IMR-90 (cell line): ENCODE measurements at regions not wholly inside any gene's neighbourhood (a gene's known extent, or its start where the extent isn't known, plus 50 kb on each side); places are given as distances from the start of the nearest gene placed in this dataset.

Experiments
- ATAC-seq: fragments of 200-7000 bp; cut with Tn5 transposase; 2 replicates; pipeline ENCODE4 v1.9.1; 2020; ENCODE audit warnings: low read depth, mild to moderate bottlenecking, moderate library complexity
- BruUV-seq: library from RNA; stranded (reverse); fragments of 400-500 nt; replicated peaks from 2 replicates; lab custom pipeline; 2021; lab: Mats Ljungman, UMichigan
- CTCF ChIA-PET: fragments of 300-600 bp; formaldehyde crosslinking; extraction: SDS; loops from one replicate; lab custom pipeline; 2021; ENCODE audit warnings: antibody characterized with exemption; lab: Yijun Ruan, JAX
- POLR2A ChIA-PET: fragments of 300-600 bp; sonication (Branson Sonifier 250); formaldehyde crosslinking; loops from one replicate; lab custom pipeline; 2022; ENCODE audit warnings: antibody characterized with exemption; ENCODE audit not compliant: unreplicated experiment; lab: Charles Lee
- DNase-seq: peaks from one replicate; pipeline ENCODE4 v3.0.0; 2013
- H2AFZ ChIP-seq: replicated peaks from 2 replicates; pipeline ENCODE3; 2013; ENCODE audit warnings: low read length, mild to moderate bottlenecking; ENCODE audit not compliant: poor library complexity
- H2AK5ac ChIP-seq: 2 replicates; pipeline ENCODE4 v1.6.1; 2013; ENCODE audit warnings: low read depth, low read length, inconsistent platforms
- H2AK9ac ChIP-seq: replicated peaks from 2 replicates; pipeline ENCODE3; 2013; ENCODE audit warnings: mild to moderate bottlenecking, low read depth, low read length, moderate library complexity; ENCODE audit not compliant: poor library complexity
- H2BK120ac ChIP-seq: 2 replicates; pipeline ENCODE4 v1.6.1; 2013; ENCODE audit warnings: low read depth, low read length, inconsistent platforms
- H2BK15ac ChIP-seq: 3 replicates; pipeline ENCODE4 v1.6.1; 2013; ENCODE audit warnings: low read depth, low read length, inconsistent platforms
- H2BK20ac ChIP-seq: 2 replicates; pipeline ENCODE4 v1.6.1; 2013; ENCODE audit warnings: low read depth, mild to moderate bottlenecking, inconsistent platforms, low read length, moderate library complexity
- H2BK5ac ChIP-seq: 2 replicates; pipeline ENCODE4 v1.6.1; 2013; ENCODE audit warnings: mild to moderate bottlenecking, low read depth, low read length, inconsistent platforms; ENCODE audit not compliant: poor library complexity, severe bottlenecking
- H3K14ac ChIP-seq: replicated peaks from 2 replicates; pipeline ENCODE4 v1.6.1; 2013; ENCODE audit warnings: low read depth, low read length, inconsistent platforms
- H3K18ac ChIP-seq: 2 replicates; pipeline ENCODE4 v1.6.1; 2013; ENCODE audit warnings: low read depth, low read length, control low read depth
- H3K23ac ChIP-seq: 2 replicates; pipeline ENCODE4 v1.6.1; 2013; ENCODE audit warnings: low read depth, low read length, inconsistent platforms
- H3K27ac ChIP-seq: 2 replicates; pipeline ENCODE4 v1.5.1; 2013; ENCODE audit warnings: mild to moderate bottlenecking, control low read depth, low read length; ENCODE audit not compliant: insufficient read depth
- H3K27me3 ChIP-seq: 2 replicates; pipeline ENCODE4 v1.6.1; 2013; ENCODE audit warnings: low read length; ENCODE audit not compliant: control insufficient read depth, insufficient read depth
- H3K36me3 ChIP-seq: 2 replicates; pipeline ENCODE4 v1.6.1; 2013; ENCODE audit warnings: low read length, mixed read lengths; ENCODE audit not compliant: control insufficient read depth, insufficient read depth
- H3K4ac ChIP-seq: 2 replicates; pipeline ENCODE4 v1.6.1; 2013; ENCODE audit warnings: low read depth, low read length, inconsistent platforms
- H3K4me1 ChIP-seq: 2 replicates; pipeline ENCODE4 v1.6.1; 2013; ENCODE audit warnings: low read length, mixed read lengths; ENCODE audit not compliant: control insufficient read depth, insufficient read depth
- H3K4me2 ChIP-seq: 2 replicates; pipeline ENCODE4 v1.6.1; 2013; ENCODE audit warnings: low read depth, mild to moderate bottlenecking, control low read depth, low read length, moderate library complexity
- H3K4me3 ChIP-seq: 2 replicates; pipeline ENCODE4 v1.5.1; 2013; ENCODE audit warnings: low read depth, mild to moderate bottlenecking, control low read depth, low read length, moderate library complexity; ENCODE audit not compliant: insufficient read depth
- H3K56ac ChIP-seq: 2 replicates; pipeline ENCODE4 v1.6.1; 2013; ENCODE audit warnings: low read length, inconsistent platforms; ENCODE audit not compliant: insufficient read depth; ENCODE audit errors: extremely low read depth
- H3K79me1 ChIP-seq, 2 experiments: 2 replicates each; pipeline ENCODE4 v1.6.1; 2013; ENCODE audit warnings: low read length in 2 of 2, inconsistent platforms in 1 of 2, low read depth in 1 of 2
- H3K9ac ChIP-seq: 2 replicates; pipeline ENCODE4 v1.6.1; 2013; ENCODE audit warnings: low read depth, low read length, control low read depth
- H3K9me1 ChIP-seq: 2 replicates; pipeline ENCODE4 v1.6.1; 2013; ENCODE audit warnings: low read length, inconsistent platforms; ENCODE audit not compliant: insufficient read depth
- H3K9me3 ChIP-seq: 2 replicates; pipeline ENCODE4 v1.6.1; 2013; ENCODE audit warnings: low read length; ENCODE audit not compliant: control insufficient read depth, insufficient read depth
- H4K20me1 ChIP-seq: 2 replicates; pipeline ENCODE4 v1.6.1; 2013; ENCODE audit warnings: low read length, inconsistent platforms; ENCODE audit not compliant: insufficient read depth
- H4K5ac ChIP-seq: 2 replicates; pipeline ENCODE4 v1.6.1; 2013; ENCODE audit warnings: mild to moderate bottlenecking, low read depth, low read length, control low read depth
- H4K8ac ChIP-seq, 2 experiments: 2 replicates each; pipeline ENCODE4 v1.6.1; 2013; ENCODE audit warnings: low read depth in 2 of 2, low read length in 2 of 2, control low read depth in 1 of 2, inconsistent platforms in 1 of 2
- H4K91ac ChIP-seq: 2 replicates; pipeline ENCODE4 v1.6.1; 2013; ENCODE audit warnings: low read depth, low read length, inconsistent platforms; ENCODE audit not compliant: insufficient read depth
- CEBPB ChIP-seq: IDR thresholded peaks from 2 replicates; pipeline ENCODE4 v1.6.1; 2012; ENCODE audit warnings: low read depth, low read length, improper control_type of control experiment
- CHD1 ChIP-seq: IDR thresholded peaks from 2 replicates; pipeline ENCODE4 v1.6.1; 2012; ENCODE audit warnings: low read depth, low read length, improper control_type of control experiment
- CTCF ChIP-seq: conservative IDR thresholded peaks from 2 replicates; pipeline ENCODE4 v1.5.1; 2012; ENCODE audit warnings: mild to moderate bottlenecking, low read depth, low read length, improper control_type of control experiment
- ELK1 ChIP-seq: fragments of 150-350 bp; IDR thresholded peaks from 2 replicates; pipeline ENCODE4 v1.6.1; 2016; ENCODE audit warnings: low read depth, mild to moderate bottlenecking, low read length, moderate library complexity, borderline replicate concordance
- FOS ChIP-seq: fragments of 150-350 bp; IDR thresholded peaks from 2 replicates; pipeline ENCODE4 v1.6.1; 2016; ENCODE audit warnings: low read depth, low read length
- MAFK ChIP-seq: IDR thresholded peaks from 2 replicates; pipeline ENCODE4 v1.6.1; 2012; ENCODE audit warnings: low read depth, low read length, improper control_type of control experiment
- MAZ ChIP-seq: IDR thresholded peaks from 2 replicates; pipeline ENCODE4 v1.6.1; 2012; ENCODE audit warnings: low read depth, mild to moderate bottlenecking, low read length, improper control_type of control experiment, moderate library complexity, borderline replicate concordance
- MXI1 ChIP-seq: IDR thresholded peaks from 2 replicates; pipeline ENCODE4 v1.6.1; 2012; ENCODE audit warnings: low read depth, mild to moderate bottlenecking, low read length, moderate library complexity, borderline replicate concordance
- POLR2A ChIP-seq: IDR thresholded peaks from 2 replicates; pipeline ENCODE4 v1.6.1; 2012; ENCODE audit warnings: mild to moderate bottlenecking, low read depth, low read length
- RAD21 ChIP-seq: IDR thresholded peaks from 2 replicates; pipeline ENCODE4 v1.6.1; 2012; ENCODE audit warnings: low read length, improper control_type of control experiment
- RCOR1 ChIP-seq: IDR thresholded peaks from 2 replicates; pipeline ENCODE4 v1.6.1; 2012; ENCODE audit warnings: mild to moderate bottlenecking, low read length, improper control_type of control experiment; ENCODE audit not compliant: insufficient replicate concordance
- RFX5 ChIP-seq: IDR thresholded peaks from 2 replicates; pipeline ENCODE4 v1.8.0; 2012; ENCODE audit warnings: low read depth, mild to moderate bottlenecking, low read length, moderate library complexity
- SMC3 ChIP-seq: fragments of 150-350 bp; IDR thresholded peaks from 2 replicates; pipeline ENCODE4 v1.6.1; 2016; ENCODE audit warnings: low read depth, mild to moderate bottlenecking, antibody characterized with exemption, low read length, moderate library complexity
- USF2 ChIP-seq: fragments of 150-350 bp; IDR thresholded peaks from 2 replicates; pipeline ENCODE4 v1.6.1; 2017; ENCODE audit warnings: mild to moderate bottlenecking, antibody characterized with exemption, low read length, low read depth
- dilution Hi-C: fragments of 300-500 bp; cut with HindIII; formaldehyde crosslinking; loops from one replicate; pipeline ENCODE4 v1.14.3; 2018; ENCODE audit warnings: low sequenced_read_pairs; ENCODE audit not compliant: unreplicated experiment
- in situ Hi-C: fragments of 300-500 bp; cut with MboI; formaldehyde crosslinking; loops from 3 replicates; pipeline ENCODE4 v1.14.3; 2019; ENCODE audit warnings: low sequenced_read_pairs, inconsistent platforms, mixed read lengths
- intact Hi-C: fragments of 100-400 bp; cut with micrococcal nuclease; formaldehyde crosslinking; loops from 2 replicates; pipeline ENCODE4 v1.10.0; 2022

- H3K27me3 ChIP-seq = no peaks in the 10 kb centered on the region
- H3K4me2 ChIP-seq = no peak overlapping the region
- H3K9ac ChIP-seq = no peak overlapping the region
- dilution Hi-C loops = no loop called here
- no peak overlapping the region for H3K4ac ChIP-seq
- H3K9me3 ChIP-seq = no peaks in the 10 kb centered on the region
- H4K5ac ChIP-seq = no peak overlapping the region
- no TSS peak for BruUV-seq
- intact Hi-C loops = no loop called here
- in situ Hi-C loops = no loop called here
- no peak overlapping the region for H4K91ac ChIP-seq
- H3K56ac ChIP-seq = no peak overlapping the region
- H3K4me1 ChIP-seq = no peaks in the 10 kb centered on the region
- no peak overlapping the region for H2AK5ac ChIP-seq
- H4K20me1 ChIP-seq = no peaks in the 10 kb centered on the region
- H3K18ac ChIP-seq = no peak overlapping the region
- no peak overlapping the region for H2BK5ac ChIP-seq
- no peak overlapping the region for H3K14ac ChIP-seq
- DNase-seq (no peak), ATAC-seq (no peak)
- H2BK15ac ChIP-seq = no peak overlapping the region
- H3K9me1 ChIP-seq = no peaks in the 10 kb centered on the region
- no peaks in the 10 kb centered on the region for H3K36me3 ChIP-seq
- no peak overlapping the region for H3K27ac ChIP-seq
- TF ChIP-seq MXI1 (no peak), RCOR1 (no peak), MAZ (no peak), FOS (no peak), CEBPB (no peak), CHD1 (no peak), POLR2A (no peak), CTCF (no peak), SMC3 (no peak), USF2 (no peak), RAD21 (no peak), MAFK (no peak), ELK1 (no peak), RFX5 (no peak)
- no peak overlapping the region for H3K4me3 ChIP-seq
- no peak overlapping the region for H2AK9ac ChIP-seq
- no peak overlapping the region for H2BK20ac ChIP-seq
- no peak overlapping the region for H3K23ac ChIP-seq
- ChIA-PET CTCF (interaction anchor here (0.6 kb wide), 1 partner anchor 841 kb away, joined by 3 read pairs; no protein-coding TSS in a partner anchor), POLR2A (no interaction called here)
- H3K79me1 ChIP-seq = no peaks in the 10 kb centered on the region
- no peak overlapping the region for H4K8ac ChIP-seq
- no peak overlapping the region for H2AFZ ChIP-seq
- no peak overlapping the region for H2BK120ac ChIP-seq
These were observed 270.1 kb upstream of the INTU start for GRCh38 chr4:127362686-127363085.
